Lower lobe of right lung (tissue), 2 donors: ENCODE measurements at regions not wholly inside any gene's neighbourhood (a gene's known extent, or its start where the extent isn't known, plus 50 kb on each side); places are given as distances from the start of the nearest gene placed in this dataset.

Experiments used
- ATAC-seq, 2 donors: fragments of 200-7000 bp; cut with Tn5 transposase; one replicate each; pipeline ENCODE4 v1.9.1; 2020 to 2022; ENCODE audit warnings: mild to moderate bottlenecking in 2 of 2, moderate library complexity in 2 of 2
- DNase-seq: peaks from one replicate; pipeline ENCODE4 v3.0.0-alpha.2; 2020
- H3K27ac ChIP-seq: fragments of 200-600 bp; one replicate; pipeline ENCODE4 v1.8.0; 2022
- H3K27me3 ChIP-seq: fragments of 200-600 bp; one replicate; pipeline ENCODE4 v1.8.0; 2022; ENCODE audit warnings: low read depth
- H3K36me3 ChIP-seq: fragments of 200-600 bp; one replicate; pipeline ENCODE4 v1.8.0; 2022; ENCODE audit warnings: mild to moderate bottlenecking
- H3K4me1 ChIP-seq: fragments of 200-600 bp; one replicate; pipeline ENCODE4 v1.8.0; 2022
- H3K4me3 ChIP-seq: fragments of 200-600 bp; one replicate; pipeline ENCODE4 v1.8.0; 2022; ENCODE audit warnings: mild to moderate bottlenecking
- H3K9me3 ChIP-seq: fragments of 200-600 bp; one replicate; pipeline ENCODE4 v1.8.0; 2022
- CTCF ChIP-seq: fragments of 200-600 bp; IDR thresholded peaks from one replicate; pipeline ENCODE4 v1.8.0; 2022; ENCODE audit warnings: antibody characterized with exemption, mild to moderate bottlenecking
- intact Hi-C: fragments of 100-400 bp; cut with DNase I; formaldehyde crosslinking; loops from one replicate; pipeline ENCODE4 v1.11.0; 2022
- donor health status: DM: no; HTN: yes; CAD: no; lungs with severe emphysema.

GRCh38 chr3:83622526-83622925 is 1336.3 kb upstream of the CADM2 start:
- DNase-seq (no peak), ATAC-seq (no peak)
- Histone ChIP-seq H3K27ac (no peak overlapping the region), H3K4me1 (no peaks in the 10 kb centered on the region), H3K27me3 (no peaks in the 10 kb centered on the region), H3K36me3 (no peaks in the 10 kb centered on the region), H3K9me3 (no peaks in the 10 kb centered on the region), H3K4me3 (no peak overlapping the region)
- TF ChIP-seq CTCF = no peak
- intact Hi-C loops = no loop called here

GRCh38 chr3:83625261-83625660 is 1333.5 kb upstream of the CADM2 start:
- intact Hi-C loops = no loop called here
- no peak for TF ChIP-seq CTCF

GRCh38 chr3:83628471-83628870 is 1330.3 kb upstream of the CADM2 start:
- Histone ChIP-seq H3K27ac (no peak overlapping the region), H3K36me3 (no peaks in the 10 kb centered on the region), H3K27me3 (no peaks in the 10 kb centered on the region), H3K4me3 (no peak overlapping the region), H3K4me1 (no peaks in the 10 kb centered on the region), H3K9me3 (no peaks in the 10 kb centered on the region)
- ATAC-seq (no peak), DNase-seq (no peak)
- TF ChIP-seq CTCF = no peak
- intact Hi-C loops = no loop called here

More at GRCh38 chr3:83625261-83625660, 1333.5 kb upstream of the CADM2 start:
- ATAC-seq (no peak), DNase-seq (no peak)
- Histone ChIP-seq H3K27me3 (no peaks in the 10 kb centered on the region), H3K4me3 (no peak overlapping the region), H3K27ac (no peak overlapping the region), H3K9me3 (no peaks in the 10 kb centered on the region), H3K36me3 (no peaks in the 10 kb centered on the region), H3K4me1 (no peaks in the 10 kb centered on the region)

GRCh38 chr3:83632526-83632925 is 1326.3 kb upstream of the CADM2 start:
- DNase-seq = no peak
- intact Hi-C loops = no loop called here
- no peak for TF ChIP-seq CTCF
- no peaks in the 10 kb centered on the region for H3K9me3 ChIP-seq
- H3K36me3 ChIP-seq = no peaks in the 10 kb centered on the region
- no peak overlapping the region for H3K27ac ChIP-seq
- no peaks in the 10 kb centered on the region for H3K27me3 ChIP-seq
- no peak overlapping the region for H3K4me3 ChIP-seq
- no peaks in the 10 kb centered on the region for H3K4me1 ChIP-seq
- no peak for ATAC-seq

- intact Hi-C loops = no loop called here
- H3K9me3 ChIP-seq = no peaks in the 10 kb centered on the region
- H3K27me3 ChIP-seq = no peaks in the 10 kb centered on the region
- H3K27ac ChIP-seq = no peak overlapping the region
- H3K4me3 ChIP-seq = no peak overlapping the region
- no peaks in the 10 kb centered on the region for H3K36me3 ChIP-seq
- DNase-seq (no peak), ATAC-seq (no peak)
- TF ChIP-seq CTCF = no peak
- H3K4me1 ChIP-seq = no peaks in the 10 kb centered on the region
Observed at GRCh38 chr3:83633758-83634157, 1325.0 kb upstream of the CADM2 start.

GRCh38 chr3:83649692-83650091 is 1309.1 kb upstream of the CADM2 start:
- intact Hi-C loops = no loop called here
- Histone ChIP-seq H3K4me1 (no peaks in the 10 kb centered on the region), H3K27ac (no peak overlapping the region), H3K36me3 (no peaks in the 10 kb centered on the region), H3K27me3 (no peaks in the 10 kb centered on the region), H3K9me3 (peaks cover 5% of the 10 kb centered on the region), H3K4me3 (no peak overlapping the region)
- no peak for TF ChIP-seq CTCF
- DNase-seq (no peak), ATAC-seq (no peak)
